GM23338 (cell line): ENCODE measurements at regions not wholly inside any gene's neighbourhood (a gene's known extent, or its start where the extent isn't known, plus 50 kb on each side); places are given as distances from the start of the nearest gene placed in this dataset.
"Not testable (repeated sequence)": the region's sequence is repeated elsewhere in the genome, so short reads cannot be mapped to it uniquely, and the experiment has no call there.

Experiments
- CREB1 ChIP-seq: fragments of 250-450 bp; sonication (Bioruptor Pico); IDR thresholded peaks from 2 replicates; pipeline ENCODE4 v1.5.0; 2020; ENCODE audit warnings: low read depth, mild to moderate bottlenecking, moderate library complexity
- CTCF ChIP-seq, 2 experiments: fragments of 200-600 bp in 1 of 2; sonication (generic) in 1 of 2; conservative IDR thresholded peaks; 2 replicates each; pipeline versions ENCODE4 v1.5.1 to v1.6.1; 2016 to 2017; ENCODE audit warnings: antibody characterized with exemption in 2 of 2, low read depth in 2 of 2, mild to moderate bottlenecking in 2 of 2, moderate library complexity in 1 of 2
- ETS1 ChIP-seq: IDR thresholded peaks from 2 replicates; pipeline ENCODE4 v1.6.1; 2016; ENCODE audit warnings: antibody characterized with exemption
- EZH2 ChIP-seq: fragments of 200-600 bp; sonication (generic); IDR thresholded peaks from one replicate; pipeline ENCODE4 v1.8.0; 2017; ENCODE audit warnings: antibody characterized with exemption, mild to moderate bottlenecking, low read depth; ENCODE audit not compliant: unreplicated experiment
- EZH2phosphoT487 ChIP-seq: fragments of 200-600 bp; sonication (generic); IDR thresholded peaks from one replicate; pipeline ENCODE4 v1.8.1; 2018; ENCODE audit warnings: antibody characterized with exemption; ENCODE audit not compliant: unreplicated experiment
- JUNB ChIP-seq: IDR thresholded peaks from one replicate; pipeline ENCODE4 v1.6.1; 2016; ENCODE audit warnings: antibody characterized with exemption; ENCODE audit not compliant: unreplicated experiment
- NANOG ChIP-seq: IDR thresholded peaks from 2 replicates; pipeline ENCODE4 v1.6.1; 2016; ENCODE audit warnings: antibody characterized with exemption, borderline replicate concordance
- POLR2AphosphoS5 ChIP-seq: IDR thresholded peaks from 2 replicates; pipeline ENCODE4 v1.6.1; 2016; ENCODE audit warnings: antibody characterized with exemption, low read depth
- REST ChIP-seq: IDR thresholded peaks from one replicate; pipeline ENCODE4 v1.6.1; 2018; ENCODE audit warnings: antibody characterized with exemption; ENCODE audit not compliant: unreplicated experiment
- STAT1 ChIP-seq: IDR thresholded peaks from one replicate; pipeline ENCODE4 v1.6.1; 2016; ENCODE audit warnings: antibody characterized with exemption; ENCODE audit not compliant: unreplicated experiment
- ZNF331 ChIP-seq: fragments of 250-450 bp; sonication (Bioruptor Pico); IDR thresholded peaks from 2 replicates; pipeline ENCODE4 v1.5.0; 2020; ENCODE audit warnings: low read depth, mild to moderate bottlenecking, moderate library complexity
- ZNF462 ChIP-seq: fragments of 250-450 bp; sonication (Bioruptor Pico); IDR thresholded peaks from 2 replicates; pipeline ENCODE4 v1.5.0; 2020; ENCODE audit warnings: mild to moderate bottlenecking, moderate library complexity

GRCh38 chr1:112821307-112822063, 106.4 kb upstream of the PPM1J start:
- TF ChIP-seq CTCF (conservative IDR thresholded peaks at IDR 0.05; ENCODE audit: low read depth in 2 of 2); POLR2AphosphoS5; REST; ETS1; EZH2; EZH2phosphoT487; CREB1; STAT1; ZNF331 (CRISPR knock-in tag); JUNB: not testable (repeated sequence)
- TF ChIP-seq ZNF462 (CRISPR knock-in tag) (peak; percentile 72), NANOG (peak; percentile 72; the same call in 1 of the 2 replicates)
